WTC11 (cell line): ENCODE measurements at regions not wholly inside any gene's neighbourhood (a gene's known extent, or its start where the extent isn't known, plus 50 kb on each side); places are given as distances from the start of the nearest gene placed in this dataset.

Experiments
- ATAC-seq: fragments of 200-7000 bp; cut with Tn5 transposase; 2 replicates; pipeline ENCODE4 v1.10.0; 2021; ENCODE audit warnings: mild to moderate bottlenecking, moderate library complexity
- CTCF ChIA-PET: fragments of 300-600 bp; sonication (Branson Sonifier 250); formaldehyde crosslinking; loops from one replicate; lab custom pipeline; 2021; ENCODE audit warnings: antibody characterized with exemption; lab: Charles Lee
- POLR2A ChIA-PET: fragments of 350-600 bp; sonication (Branson Sonifier 250); formaldehyde crosslinking; loops from one replicate; lab custom pipeline; 2021; ENCODE audit warnings: antibody characterized with exemption; lab: Charles Lee
- DNase-seq: peaks from one replicate; pipeline ENCODE4 v3.0.0; 2021; ENCODE audit warnings: low spot score
- H3K27ac Mint-ChIP-seq: 2 replicates; pipeline ENCODE4 v1.8.0; 2021; ENCODE audit warnings: mixed read lengths
- H3K27me3 Mint-ChIP-seq: 2 replicates; pipeline ENCODE4 v1.8.0; 2021; ENCODE audit warnings: low read depth, mild to moderate bottlenecking, moderate library complexity, mixed read lengths
- H3K36me3 Mint-ChIP-seq: 2 replicates; pipeline ENCODE4 v1.8.0; 2021; ENCODE audit warnings: mixed read lengths
- H3K4me1 Mint-ChIP-seq: 2 replicates; pipeline ENCODE4 v1.8.0; 2022; ENCODE audit warnings: mixed read lengths
- H3K4me3 Mint-ChIP-seq: 2 replicates; pipeline ENCODE4 v1.8.0; 2021; ENCODE audit warnings: mild to moderate bottlenecking, moderate library complexity, mixed read lengths
- H3K9me3 Mint-ChIP-seq: 2 replicates; pipeline ENCODE4 v1.8.0; 2021; ENCODE audit warnings: mixed read lengths
- CBFB ChIP-seq: sonication (generic); formaldehyde crosslinking; IDR thresholded peaks from 2 replicates; pipeline ENCODE4 v1.8.1; 2022; ENCODE audit warnings: mild to moderate bottlenecking, low read depth, missing genetic modification reagents
- CREM ChIP-seq: sonication (generic); formaldehyde crosslinking; IDR thresholded peaks from 2 replicates; pipeline ENCODE4 v1.8.1; 2022; ENCODE audit warnings: mild to moderate bottlenecking, missing genetic modification reagents, moderate library complexity
- E2F4 ChIP-seq: sonication (generic); formaldehyde crosslinking; IDR thresholded peaks from 2 replicates; pipeline ENCODE4 v1.8.1; 2022; ENCODE audit warnings: low read depth, mild to moderate bottlenecking, moderate library complexity, missing genetic modification reagents, borderline replicate concordance
- EMX1 ChIP-seq: fragments of 250-450 bp; sonication (Bioruptor Pico); IDR thresholded peaks from 2 replicates; pipeline ENCODE4 v1.8.0; 2021; ENCODE audit warnings: mild to moderate bottlenecking
- GRHL2 ChIP-seq: fragments of 250-450 bp; sonication (Bioruptor Pico); IDR thresholded peaks from 2 replicates; pipeline ENCODE4 v1.8.0; 2022; ENCODE audit warnings: mild to moderate bottlenecking, moderate library complexity; ENCODE audit not compliant: insufficient replicate concordance, severe bottlenecking
- GTF2I ChIP-seq: fragments of 250-450 bp; sonication (Bioruptor Pico); conservative IDR thresholded peaks from 2 replicates; pipeline ENCODE4 v1.4.0; 2021; ENCODE audit warnings: mild to moderate bottlenecking
- JAZF1 ChIP-seq: fragments of 250-450 bp; sonication (Bioruptor Pico); IDR thresholded peaks from 2 replicates; pipeline ENCODE4 v1.9.0; 2021; ENCODE audit warnings: moderate library complexity, mild to moderate bottlenecking, inconsistent platforms
- JUN ChIP-seq: sonication (generic); formaldehyde crosslinking; IDR thresholded peaks from 2 replicates; pipeline ENCODE4 v1.8.0; 2023; ENCODE audit warnings: mild to moderate bottlenecking, missing genetic modification reagents
- MXD4 ChIP-seq: fragments of 250-450 bp; sonication (Bioruptor Pico); IDR thresholded peaks from 2 replicates; pipeline ENCODE4 v1.8.0; 2021; ENCODE audit warnings: mild to moderate bottlenecking, moderate library complexity, borderline replicate concordance
- NFATC4 ChIP-seq: fragments of 250-450 bp; sonication (Bioruptor Pico); IDR thresholded peaks from 2 replicates; pipeline ENCODE4 v1.9.0; 2021; ENCODE audit warnings: mild to moderate bottlenecking
- PREB ChIP-seq: sonication (generic); formaldehyde crosslinking; IDR thresholded peaks from 2 replicates; pipeline ENCODE4 v1.8.1; 2022; ENCODE audit warnings: mild to moderate bottlenecking, missing genetic modification reagents, moderate library complexity, borderline replicate concordance
- STAT6 ChIP-seq: sonication (generic); formaldehyde crosslinking; conservative IDR thresholded peaks from 2 replicates; pipeline ENCODE4 v1.8.1; 2023; ENCODE audit warnings: mild to moderate bottlenecking, low read depth, missing genetic modification reagents, moderate library complexity
- TEAD4 ChIP-seq: sonication (generic); formaldehyde crosslinking; IDR thresholded peaks from 2 replicates; pipeline ENCODE4 v1.8.0; 2022; ENCODE audit warnings: mild to moderate bottlenecking, missing genetic modification reagents
- ZBTB21 ChIP-seq: sonication (generic); formaldehyde crosslinking; IDR thresholded peaks from 2 replicates; pipeline ENCODE4 v1.8.1; 2023; ENCODE audit warnings: mild to moderate bottlenecking, missing genetic modification reagents, borderline replicate concordance
- ZNF219 ChIP-seq: sonication (generic); formaldehyde crosslinking; IDR thresholded peaks from 2 replicates; pipeline ENCODE4 v1.8.0; 2023; ENCODE audit warnings: missing genetic modification reagents, mild to moderate bottlenecking, borderline replicate concordance
- ZNF423 ChIP-seq: fragments of 250-450 bp; sonication (Bioruptor Pico); IDR thresholded peaks from 2 replicates; pipeline ENCODE4 v2.1.2; 2022; ENCODE audit warnings: mild to moderate bottlenecking, moderate library complexity
- TF ChIP-seq, protein P1 (sequence below): sonication (generic); formaldehyde crosslinking; IDR thresholded peaks from 2 replicates; pipeline ENCODE4 v1.8.1; 2023; ENCODE audit warnings: mild to moderate bottlenecking, missing genetic modification reagents
- TF ChIP-seq, protein P2 (sequence below): fragments of 200-600 bp; IDR thresholded peaks from 2 replicates; pipeline ENCODE4 v1.8.0; 2022; ENCODE audit warnings: antibody characterized with exemption
- TF ChIP-seq, protein P3 (sequence below): fragments of 250-450 bp; sonication (Bioruptor Pico); IDR thresholded peaks from 2 replicates; pipeline ENCODE4 v2.1.2; 2022; ENCODE audit warnings: mild to moderate bottlenecking, moderate library complexity
- TF ChIP-seq, protein P4 (sequence below): fragments of 250-450 bp; sonication (Bioruptor Pico); IDR thresholded peaks from 2 replicates; pipeline ENCODE4 v1.9.0; 2021; ENCODE audit warnings: mild to moderate bottlenecking, borderline replicate concordance

GRCh38 chr3:11716573-11717290 lies 73.0 kb upstream of the VGLL4 start:
- Mint-ChIP-seq H3K9me3 (no peaks in the 10 kb centered on the region), H3K4me3 (peak overlapping the region; percentile 2; the same call in 1 of the 2 replicates), H3K27ac (no peak overlapping the region), H3K36me3 (0 out of 2 replicates have a peak, but pooled peaks cover 3% of the 10 kb centered on the region), H3K4me1 (peaks cover 40% of the 10 kb centered on the region), H3K27me3 (peaks cover 13% of the 10 kb centered on the region)
- CTCF ChIA-PET = interaction anchor here (0.6 to 0.7 kb wide), 3 partner anchors 163 to 448 kb away, joined by 3 read pairs; no protein-coding TSS in a partner anchor
- DNase-seq (no peak), ATAC-seq (no peak)
- TF ChIP-seq JAZF1 (CRISPR knock-in tag) (no peak), STAT6 (CRISPR knock-in tag) (no peak), JUN (CRISPR knock-in tag) (no peak), CBFB (no peak), NFATC4 (CRISPR knock-in tag) (no peak), ZBTB21 (CRISPR knock-in tag) (no peak), ZNF423 (CRISPR knock-in tag) (no peak), EMX1 (CRISPR knock-in tag) (no peak), GTF2I (CRISPR knock-in tag) (no peak), PREB (CRISPR knock-in tag) (no peak), ZNF219 (CRISPR knock-in tag) (no peak), GRHL2 (CRISPR knock-in tag) (no peak), E2F4 (no peak)
- TF ChIP-seq, protein P1, sequence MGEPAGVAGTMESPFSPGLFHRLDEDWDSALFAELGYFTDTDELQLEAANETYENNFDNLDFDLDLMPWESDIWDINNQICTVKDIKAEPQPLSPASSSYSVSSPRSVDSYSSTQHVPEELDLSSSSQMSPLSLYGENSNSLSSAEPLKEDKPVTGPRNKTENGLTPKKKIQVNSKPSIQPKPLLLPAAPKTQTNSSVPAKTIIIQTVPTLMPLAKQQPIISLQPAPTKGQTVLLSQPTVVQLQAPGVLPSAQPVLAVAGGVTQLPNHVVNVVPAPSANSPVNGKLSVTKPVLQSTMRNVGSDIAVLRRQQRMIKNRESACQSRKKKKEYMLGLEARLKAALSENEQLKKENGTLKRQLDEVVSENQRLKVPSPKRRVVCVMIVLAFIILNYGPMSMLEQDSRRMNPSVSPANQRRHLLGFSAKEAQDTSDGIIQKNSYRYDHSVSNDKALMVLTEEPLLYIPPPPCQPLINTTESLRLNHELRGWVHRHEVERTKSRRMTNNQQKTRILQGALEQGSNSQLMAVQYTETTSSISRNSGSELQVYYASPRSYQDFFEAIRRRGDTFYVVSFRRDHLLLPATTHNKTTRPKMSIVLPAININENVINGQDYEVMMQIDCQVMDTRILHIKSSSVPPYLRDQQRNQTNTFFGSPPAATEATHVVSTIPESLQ (CRISPR knock-in tag) = no peak
- TF ChIP-seq, protein P2, sequence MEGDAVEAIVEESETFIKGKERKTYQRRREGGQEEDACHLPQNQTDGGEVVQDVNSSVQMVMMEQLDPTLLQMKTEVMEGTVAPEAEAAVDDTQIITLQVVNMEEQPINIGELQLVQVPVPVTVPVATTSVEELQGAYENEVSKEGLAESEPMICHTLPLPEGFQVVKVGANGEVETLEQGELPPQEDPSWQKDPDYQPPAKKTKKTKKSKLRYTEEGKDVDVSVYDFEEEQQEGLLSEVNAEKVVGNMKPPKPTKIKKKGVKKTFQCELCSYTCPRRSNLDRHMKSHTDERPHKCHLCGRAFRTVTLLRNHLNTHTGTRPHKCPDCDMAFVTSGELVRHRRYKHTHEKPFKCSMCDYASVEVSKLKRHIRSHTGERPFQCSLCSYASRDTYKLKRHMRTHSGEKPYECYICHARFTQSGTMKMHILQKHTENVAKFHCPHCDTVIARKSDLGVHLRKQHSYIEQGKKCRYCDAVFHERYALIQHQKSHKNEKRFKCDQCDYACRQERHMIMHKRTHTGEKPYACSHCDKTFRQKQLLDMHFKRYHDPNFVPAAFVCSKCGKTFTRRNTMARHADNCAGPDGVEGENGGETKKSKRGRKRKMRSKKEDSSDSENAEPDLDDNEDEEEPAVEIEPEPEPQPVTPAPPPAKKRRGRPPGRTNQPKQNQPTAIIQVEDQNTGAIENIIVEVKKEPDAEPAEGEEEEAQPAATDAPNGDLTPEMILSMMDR = no peak
- POLR2A ChIA-PET = no interaction called here

GRCh38 chr3:11713171-11713570 lies 69.5 kb upstream of the VGLL4 start:
- ChIA-PET POLR2A (no interaction called here), CTCF (no interaction called here)
- Mint-ChIP-seq H3K27me3 (no peaks in the 10 kb centered on the region), H3K27ac (no peak overlapping the region), H3K4me3 (no peak overlapping the region), H3K36me3 (peaks cover 18% of the 10 kb centered on the region), H3K9me3 (peaks cover 13% of the 10 kb centered on the region), H3K4me1 (peaks cover 20% of the 10 kb centered on the region)
- ATAC-seq (no peak), DNase-seq (no peak)
- TF ChIP-seq CBFB (no peak), CREM (CRISPR knock-in tag) (no peak), TEAD4 (no peak), MXD4 (CRISPR knock-in tag) (no peak)
- TF ChIP-seq, protein P3, sequence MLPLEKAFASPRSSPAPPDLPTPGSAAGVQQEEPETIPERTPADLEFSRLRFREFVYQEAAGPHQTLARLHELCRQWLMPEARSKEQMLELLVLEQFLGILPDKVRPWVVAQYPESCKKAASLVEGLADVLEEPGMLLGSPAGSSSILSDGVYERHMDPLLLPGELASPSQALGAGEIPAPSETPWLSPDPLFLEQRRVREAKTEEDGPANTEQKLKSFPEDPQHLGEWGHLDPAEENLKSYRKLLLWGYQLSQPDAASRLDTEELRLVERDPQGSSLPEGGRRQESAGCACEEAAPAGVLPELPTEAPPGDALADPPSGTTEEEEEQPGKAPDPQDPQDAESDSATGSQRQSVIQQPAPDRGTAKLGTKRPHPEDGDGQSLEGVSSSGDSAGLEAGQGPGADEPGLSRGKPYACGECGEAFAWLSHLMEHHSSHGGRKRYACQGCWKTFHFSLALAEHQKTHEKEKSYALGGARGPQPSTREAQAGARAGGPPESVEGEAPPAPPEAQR (CRISPR knock-in tag) = no peak
- TF ChIP-seq, protein P4, sequence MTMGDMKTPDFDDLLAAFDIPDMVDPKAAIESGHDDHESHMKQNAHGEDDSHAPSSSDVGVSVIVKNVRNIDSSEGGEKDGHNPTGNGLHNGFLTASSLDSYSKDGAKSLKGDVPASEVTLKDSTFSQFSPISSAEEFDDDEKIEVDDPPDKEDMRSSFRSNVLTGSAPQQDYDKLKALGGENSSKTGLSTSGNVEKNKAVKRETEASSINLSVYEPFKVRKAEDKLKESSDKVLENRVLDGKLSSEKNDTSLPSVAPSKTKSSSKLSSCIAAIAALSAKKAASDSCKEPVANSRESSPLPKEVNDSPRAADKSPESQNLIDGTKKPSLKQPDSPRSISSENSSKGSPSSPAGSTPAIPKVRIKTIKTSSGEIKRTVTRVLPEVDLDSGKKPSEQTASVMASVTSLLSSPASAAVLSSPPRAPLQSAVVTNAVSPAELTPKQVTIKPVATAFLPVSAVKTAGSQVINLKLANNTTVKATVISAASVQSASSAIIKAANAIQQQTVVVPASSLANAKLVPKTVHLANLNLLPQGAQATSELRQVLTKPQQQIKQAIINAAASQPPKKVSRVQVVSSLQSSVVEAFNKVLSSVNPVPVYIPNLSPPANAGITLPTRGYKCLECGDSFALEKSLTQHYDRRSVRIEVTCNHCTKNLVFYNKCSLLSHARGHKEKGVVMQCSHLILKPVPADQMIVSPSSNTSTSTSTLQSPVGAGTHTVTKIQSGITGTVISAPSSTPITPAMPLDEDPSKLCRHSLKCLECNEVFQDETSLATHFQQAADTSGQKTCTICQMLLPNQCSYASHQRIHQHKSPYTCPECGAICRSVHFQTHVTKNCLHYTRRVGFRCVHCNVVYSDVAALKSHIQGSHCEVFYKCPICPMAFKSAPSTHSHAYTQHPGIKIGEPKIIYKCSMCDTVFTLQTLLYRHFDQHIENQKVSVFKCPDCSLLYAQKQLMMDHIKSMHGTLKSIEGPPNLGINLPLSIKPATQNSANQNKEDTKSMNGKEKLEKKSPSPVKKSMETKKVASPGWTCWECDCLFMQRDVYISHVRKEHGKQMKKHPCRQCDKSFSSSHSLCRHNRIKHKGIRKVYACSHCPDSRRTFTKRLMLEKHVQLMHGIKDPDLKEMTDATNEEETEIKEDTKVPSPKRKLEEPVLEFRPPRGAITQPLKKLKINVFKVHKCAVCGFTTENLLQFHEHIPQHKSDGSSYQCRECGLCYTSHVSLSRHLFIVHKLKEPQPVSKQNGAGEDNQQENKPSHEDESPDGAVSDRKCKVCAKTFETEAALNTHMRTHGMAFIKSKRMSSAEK (CRISPR knock-in tag) = no peak
